ENCODE measurements at regions not wholly inside any gene's neighbourhood (a gene's known extent, or its start where the extent isn't known, plus 50 kb on each side); places are given as distances from the start of the nearest gene placed in this dataset.

DNA sequence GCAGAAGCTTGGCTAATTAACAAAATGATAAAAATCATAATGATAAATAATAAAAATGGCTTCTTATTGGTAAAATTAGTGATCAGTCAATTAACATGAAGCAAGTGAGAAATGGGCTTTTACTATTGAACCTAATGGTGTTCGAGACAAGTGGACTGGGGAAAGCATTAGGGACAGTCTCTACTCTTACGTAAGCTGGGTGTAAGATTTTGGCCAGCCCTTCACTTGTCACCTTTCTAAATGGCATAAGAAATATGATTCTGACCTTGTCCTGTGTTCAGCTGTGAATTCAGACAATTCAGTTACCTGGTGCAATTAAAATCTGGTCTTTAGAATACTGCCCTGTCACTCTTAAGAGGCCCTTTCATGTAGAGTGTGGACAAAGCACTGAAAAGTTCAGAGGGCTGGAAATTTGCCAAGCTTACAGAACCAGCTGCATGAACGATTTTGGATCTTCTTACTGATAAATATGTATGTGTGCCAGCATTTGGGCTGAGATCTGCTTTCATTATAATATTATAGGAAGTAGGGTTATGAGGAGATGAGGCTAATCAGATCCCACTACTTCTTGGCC is 115.9 kb downstream of the QRSL1 start:
- WGBS = 55% methylated on average over 3 of the region's 3 CpGs
- no peak overlapping the region for H3K4me3 ChIP-seq (ENCODE audit: low read depth in 1 of 3, low read length in 3 of 3)
- TF ChIP-seq, protein P1, sequence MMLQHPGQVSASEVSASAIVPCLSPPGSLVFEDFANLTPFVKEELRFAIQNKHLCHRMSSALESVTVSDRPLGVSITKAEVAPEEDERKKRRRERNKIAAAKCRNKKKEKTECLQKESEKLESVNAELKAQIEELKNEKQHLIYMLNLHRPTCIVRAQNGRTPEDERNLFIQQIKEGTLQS (IDR thresholded peaks at IDR 0.05) = no peak
- no peak for TF ChIP-seq NR2F2 (IDR thresholded peaks at IDR 0.05)
- no peak for TF ChIP-seq GABPA (IDR thresholded peaks at IDR 0.05 in 1 of 2, conservative IDR thresholded peaks at IDR 0.05 in 1 of 2)
- no peak for TF ChIP-seq FOXA1 (IDR thresholded peaks at IDR 0.05)
- TF ChIP-seq, protein P2, sequence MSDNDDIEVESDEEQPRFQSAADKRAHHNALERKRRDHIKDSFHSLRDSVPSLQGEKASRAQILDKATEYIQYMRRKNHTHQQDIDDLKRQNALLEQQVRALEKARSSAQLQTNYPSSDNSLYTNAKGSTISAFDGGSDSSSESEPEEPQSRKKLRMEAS (IDR thresholded peaks at IDR 0.05) = no peak
- TF ChIP-seq, protein P3, sequence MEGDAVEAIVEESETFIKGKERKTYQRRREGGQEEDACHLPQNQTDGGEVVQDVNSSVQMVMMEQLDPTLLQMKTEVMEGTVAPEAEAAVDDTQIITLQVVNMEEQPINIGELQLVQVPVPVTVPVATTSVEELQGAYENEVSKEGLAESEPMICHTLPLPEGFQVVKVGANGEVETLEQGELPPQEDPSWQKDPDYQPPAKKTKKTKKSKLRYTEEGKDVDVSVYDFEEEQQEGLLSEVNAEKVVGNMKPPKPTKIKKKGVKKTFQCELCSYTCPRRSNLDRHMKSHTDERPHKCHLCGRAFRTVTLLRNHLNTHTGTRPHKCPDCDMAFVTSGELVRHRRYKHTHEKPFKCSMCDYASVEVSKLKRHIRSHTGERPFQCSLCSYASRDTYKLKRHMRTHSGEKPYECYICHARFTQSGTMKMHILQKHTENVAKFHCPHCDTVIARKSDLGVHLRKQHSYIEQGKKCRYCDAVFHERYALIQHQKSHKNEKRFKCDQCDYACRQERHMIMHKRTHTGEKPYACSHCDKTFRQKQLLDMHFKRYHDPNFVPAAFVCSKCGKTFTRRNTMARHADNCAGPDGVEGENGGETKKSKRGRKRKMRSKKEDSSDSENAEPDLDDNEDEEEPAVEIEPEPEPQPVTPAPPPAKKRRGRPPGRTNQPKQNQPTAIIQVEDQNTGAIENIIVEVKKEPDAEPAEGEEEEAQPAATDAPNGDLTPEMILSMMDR (IDR thresholded peaks at IDR 0.05; ENCODE audit: low read depth, low read length, missing input control) = no peak
- no peak for TF ChIP-seq RXRA (IDR thresholded peaks at IDR 0.05)
- TF ChIP-seq TAF1 (conservative IDR thresholded peaks at IDR 0.05) = no peak
- TF ChIP-seq SP1 (IDR thresholded peaks at IDR 0.05) = no peak
- TF ChIP-seq EGR1 (IDR thresholded peaks at IDR 0.05; ENCODE audit: low read depth in 2 of 2) = no peak
- no peak for TF ChIP-seq RAD21 (IDR thresholded peaks at IDR 0.05)
- TF ChIP-seq FOXA2 (IDR thresholded peaks at IDR 0.05) = no peak
- TF ChIP-seq JUND (IDR thresholded peaks at IDR 0.05) = no peak
- TF ChIP-seq, protein P4, sequence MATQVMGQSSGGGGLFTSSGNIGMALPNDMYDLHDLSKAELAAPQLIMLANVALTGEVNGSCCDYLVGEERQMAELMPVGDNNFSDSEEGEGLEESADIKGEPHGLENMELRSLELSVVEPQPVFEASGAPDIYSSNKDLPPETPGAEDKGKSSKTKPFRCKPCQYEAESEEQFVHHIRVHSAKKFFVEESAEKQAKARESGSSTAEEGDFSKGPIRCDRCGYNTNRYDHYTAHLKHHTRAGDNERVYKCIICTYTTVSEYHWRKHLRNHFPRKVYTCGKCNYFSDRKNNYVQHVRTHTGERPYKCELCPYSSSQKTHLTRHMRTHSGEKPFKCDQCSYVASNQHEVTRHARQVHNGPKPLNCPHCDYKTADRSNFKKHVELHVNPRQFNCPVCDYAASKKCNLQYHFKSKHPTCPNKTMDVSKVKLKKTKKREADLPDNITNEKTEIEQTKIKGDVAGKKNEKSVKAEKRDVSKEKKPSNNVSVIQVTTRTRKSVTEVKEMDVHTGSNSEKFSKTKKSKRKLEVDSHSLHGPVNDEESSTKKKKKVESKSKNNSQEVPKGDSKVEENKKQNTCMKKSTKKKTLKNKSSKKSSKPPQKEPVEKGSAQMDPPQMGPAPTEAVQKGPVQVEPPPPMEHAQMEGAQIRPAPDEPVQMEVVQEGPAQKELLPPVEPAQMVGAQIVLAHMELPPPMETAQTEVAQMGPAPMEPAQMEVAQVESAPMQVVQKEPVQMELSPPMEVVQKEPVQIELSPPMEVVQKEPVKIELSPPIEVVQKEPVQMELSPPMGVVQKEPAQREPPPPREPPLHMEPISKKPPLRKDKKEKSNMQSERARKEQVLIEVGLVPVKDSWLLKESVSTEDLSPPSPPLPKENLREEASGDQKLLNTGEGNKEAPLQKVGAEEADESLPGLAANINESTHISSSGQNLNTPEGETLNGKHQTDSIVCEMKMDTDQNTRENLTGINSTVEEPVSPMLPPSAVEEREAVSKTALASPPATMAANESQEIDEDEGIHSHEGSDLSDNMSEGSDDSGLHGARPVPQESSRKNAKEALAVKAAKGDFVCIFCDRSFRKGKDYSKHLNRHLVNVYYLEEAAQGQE (IDR thresholded peaks at IDR 0.05) = no peak
- no peak for TF ChIP-seq YY1 (IDR thresholded peaks at IDR 0.05)
- TF ChIP-seq, protein P5, sequence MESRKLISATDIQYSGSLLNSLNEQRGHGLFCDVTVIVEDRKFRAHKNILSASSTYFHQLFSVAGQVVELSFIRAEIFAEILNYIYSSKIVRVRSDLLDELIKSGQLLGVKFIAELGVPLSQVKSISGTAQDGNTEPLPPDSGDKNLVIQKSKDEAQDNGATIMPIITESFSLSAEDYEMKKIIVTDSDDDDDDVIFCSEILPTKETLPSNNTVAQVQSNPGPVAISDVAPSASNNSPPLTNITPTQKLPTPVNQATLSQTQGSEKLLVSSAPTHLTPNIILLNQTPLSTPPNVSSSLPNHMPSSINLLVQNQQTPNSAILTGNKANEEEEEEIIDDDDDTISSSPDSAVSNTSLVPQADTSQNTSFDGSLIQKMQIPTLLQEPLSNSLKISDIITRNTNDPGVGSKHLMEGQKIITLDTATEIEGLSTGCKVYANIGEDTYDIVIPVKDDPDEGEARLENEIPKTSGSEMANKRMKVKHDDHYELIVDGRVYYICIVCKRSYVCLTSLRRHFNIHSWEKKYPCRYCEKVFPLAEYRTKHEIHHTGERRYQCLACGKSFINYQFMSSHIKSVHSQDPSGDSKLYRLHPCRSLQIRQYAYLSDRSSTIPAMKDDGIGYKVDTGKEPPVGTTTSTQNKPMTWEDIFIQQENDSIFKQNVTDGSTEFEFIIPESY (IDR thresholded peaks at IDR 0.05) = no peak
- no peak for TF ChIP-seq HNF4A (conservative IDR thresholded peaks at IDR 0.05)
- TF ChIP-seq HNF4G (IDR thresholded peaks at IDR 0.05) = no peak

More for the DNA sequence above, 115.9 kb downstream of the QRSL1 start:
- Histone ChIP-seq H3K27me3 (ENCODE audit: control insufficient read depth in 4 of 4, insufficient read depth in 4 of 4, low read length in 3 of 4) (no peaks in the 10 kb centered on the region), H3K36me3 (ENCODE audit: control insufficient read depth in 4 of 4, insufficient read depth in 3 of 4, low read depth in 1 of 4, low read length in 3 of 4) (no peaks in the 10 kb centered on the region), H3K27ac (ENCODE audit: low read depth in 1 of 2, low read length in 2 of 2) (no peak overlapping the region), H3K4me1 (ENCODE audit: control insufficient read depth in 4 of 4, insufficient read depth in 4 of 4, low read length in 3 of 4) (peaks cover 0 to 8% (median 5%) of the 10 kb centered on the region in 4 donors), H3K9me3 (ENCODE audit: control insufficient read depth in 4 of 4, low read length in 3 of 4) (no peaks in the 10 kb centered on the region), H3K9ac (ENCODE audit: low read depth in 1 of 2, low read length in 2 of 2) (no peak overlapping the region)
- no peak for DNase-seq (ENCODE audit: low spot score)
